ENCODE measurements at regions not wholly inside any gene's neighbourhood (a gene's known extent, or its start where the extent isn't known, plus 50 kb on each side); places are given as distances from the start of the nearest gene placed in this dataset.

DNA sequence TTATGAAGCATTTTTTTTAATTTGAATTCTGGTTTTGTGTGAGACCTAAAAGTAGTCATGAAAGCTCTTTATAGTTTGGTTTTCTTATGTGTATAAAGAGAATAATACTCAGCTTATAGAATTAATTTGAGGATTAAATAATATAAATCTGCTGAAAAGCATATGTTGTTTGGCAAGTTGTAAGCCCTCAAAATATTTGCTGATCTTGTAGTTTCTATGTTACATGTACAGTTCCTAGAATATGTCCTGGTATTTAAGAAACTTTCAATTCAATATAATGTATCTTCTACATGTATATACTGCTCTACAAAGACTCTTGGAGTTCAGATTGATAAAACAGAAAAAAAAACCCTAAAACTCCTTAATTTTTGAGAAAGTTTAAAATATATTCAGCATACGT, 605.5 kb upstream of the FAM98A start:
- Histone ChIP-seq H4K20me1 (ENCODE audit: insufficient read depth, low read length) (no peaks in the 10 kb centered on the region), H3K4me2 (ENCODE audit: low read length) (no peak overlapping the region), H3K4me1 (ENCODE audit: insufficient read depth, low read length) (no peaks in the 10 kb centered on the region), H3K9me3 (ENCODE audit: insufficient read depth, low read depth, low read length) (peaks cover 2% of the 10 kb centered on the region), H2AFZ (ENCODE audit: low read depth, low read length) (no peak overlapping the region), H3K79me2 (ENCODE audit: insufficient read depth, low read length) (no peaks in the 10 kb centered on the region), H3K9ac (ENCODE audit: low read length) (no peak overlapping the region), H3K27me3 (ENCODE audit: insufficient read depth, low read length) (no peaks in the 10 kb centered on the region), H3K36me3 (ENCODE audit: insufficient read depth, low read length) (no peaks in the 10 kb centered on the region), H3K27ac (ENCODE audit: low read depth, low read length) (no peak overlapping the region), H3K4me3 (ENCODE audit: insufficient read depth, low read depth, low read length) (no peak overlapping the region)
- FAIRE-seq (no peak), DNase-seq (ENCODE audit: low read depth) (no peak)
- H3K27me3 Mint-ChIP-seq (ENCODE audit: low read depth, unreplicated experiment), result no peaks in the 10 kb centered on the region
- no peak overlapping the region for H3K27ac Mint-ChIP-seq (ENCODE audit: unreplicated experiment)
- no peak for TF ChIP-seq EZH2 (IDR thresholded peaks at IDR 0.05; ENCODE audit: insufficient read depth, low read length)
- TF ChIP-seq, protein P1, sequence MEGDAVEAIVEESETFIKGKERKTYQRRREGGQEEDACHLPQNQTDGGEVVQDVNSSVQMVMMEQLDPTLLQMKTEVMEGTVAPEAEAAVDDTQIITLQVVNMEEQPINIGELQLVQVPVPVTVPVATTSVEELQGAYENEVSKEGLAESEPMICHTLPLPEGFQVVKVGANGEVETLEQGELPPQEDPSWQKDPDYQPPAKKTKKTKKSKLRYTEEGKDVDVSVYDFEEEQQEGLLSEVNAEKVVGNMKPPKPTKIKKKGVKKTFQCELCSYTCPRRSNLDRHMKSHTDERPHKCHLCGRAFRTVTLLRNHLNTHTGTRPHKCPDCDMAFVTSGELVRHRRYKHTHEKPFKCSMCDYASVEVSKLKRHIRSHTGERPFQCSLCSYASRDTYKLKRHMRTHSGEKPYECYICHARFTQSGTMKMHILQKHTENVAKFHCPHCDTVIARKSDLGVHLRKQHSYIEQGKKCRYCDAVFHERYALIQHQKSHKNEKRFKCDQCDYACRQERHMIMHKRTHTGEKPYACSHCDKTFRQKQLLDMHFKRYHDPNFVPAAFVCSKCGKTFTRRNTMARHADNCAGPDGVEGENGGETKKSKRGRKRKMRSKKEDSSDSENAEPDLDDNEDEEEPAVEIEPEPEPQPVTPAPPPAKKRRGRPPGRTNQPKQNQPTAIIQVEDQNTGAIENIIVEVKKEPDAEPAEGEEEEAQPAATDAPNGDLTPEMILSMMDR (IDR thresholded peaks at IDR 0.05; ENCODE audit: insufficient read depth, low read depth, low read length), result no peak
- no peaks in the 10 kb centered on the region for H3K36me3 Mint-ChIP-seq (ENCODE audit: low read depth, unreplicated experiment)
- no peak overlapping the region for H3K4me3 Mint-ChIP-seq (ENCODE audit: unreplicated experiment)
- peaks cover 10% of the 10 kb centered on the region for H3K9me3 Mint-ChIP-seq (ENCODE audit: unreplicated experiment)
- no peaks in the 10 kb centered on the region for H3K4me1 Mint-ChIP-seq (ENCODE audit: low read depth, unreplicated experiment)

DNA sequence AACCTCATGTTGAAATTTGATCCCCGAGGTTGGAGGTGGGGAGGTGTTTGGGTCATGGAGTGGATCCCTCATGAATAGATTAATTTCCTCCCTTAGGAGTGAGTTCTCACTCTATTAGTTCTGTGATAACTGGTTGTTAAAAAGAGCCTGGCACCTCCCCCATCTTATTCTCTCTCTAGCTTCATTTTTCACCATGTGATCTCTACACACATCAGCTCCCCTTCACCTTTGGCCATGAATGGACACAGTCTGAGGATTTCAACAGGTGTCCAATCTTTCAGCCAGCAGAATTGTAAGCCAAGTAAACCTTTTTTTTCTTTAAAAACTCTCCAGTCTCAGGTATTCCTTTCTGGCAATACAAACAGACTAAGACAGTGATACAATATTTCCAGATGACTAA, 602.0 kb upstream of the FAM98A start:
- H3K27me3 ChIP-seq (ENCODE audit: insufficient read depth, low read length), result no peaks in the 10 kb centered on the region
- DNase-seq (ENCODE audit: low read depth), result no peak
- no peak overlapping the region for H3K27ac ChIP-seq (ENCODE audit: low read depth, low read length)
- H3K4me3 ChIP-seq (ENCODE audit: insufficient read depth, low read depth, low read length), result no peak overlapping the region
- H3K9me3 ChIP-seq (ENCODE audit: insufficient read depth, low read depth, low read length), result no peaks in the 10 kb centered on the region
- H3K79me2 ChIP-seq (ENCODE audit: insufficient read depth, low read length), result no peaks in the 10 kb centered on the region
- H3K27me3 Mint-ChIP-seq (ENCODE audit: low read depth, unreplicated experiment), result no peaks in the 10 kb centered on the region
- H3K36me3 Mint-ChIP-seq (ENCODE audit: low read depth, unreplicated experiment), result no peaks in the 10 kb centered on the region
- FAIRE-seq, result no peak
- no peaks in the 10 kb centered on the region for H3K4me1 ChIP-seq (ENCODE audit: insufficient read depth, low read length)
- H3K4me3 Mint-ChIP-seq (ENCODE audit: unreplicated experiment), result no peak overlapping the region
- H3K27ac Mint-ChIP-seq (ENCODE audit: unreplicated experiment), result no peak overlapping the region
- no peak for TF ChIP-seq EZH2 (IDR thresholded peaks at IDR 0.05; ENCODE audit: insufficient read depth, low read length)
- TF ChIP-seq, protein P1 (IDR thresholded peaks at IDR 0.05; ENCODE audit: insufficient read depth, low read depth, low read length), result no peak
- H3K9me3 Mint-ChIP-seq (ENCODE audit: unreplicated experiment), result no peaks in the 10 kb centered on the region
- no peak overlapping the region for H3K4me2 ChIP-seq (ENCODE audit: low read length)
- H3K4me1 Mint-ChIP-seq (ENCODE audit: low read depth, unreplicated experiment), result no peaks in the 10 kb centered on the region
- H2AFZ ChIP-seq (ENCODE audit: low read depth, low read length), result no peak overlapping the region
- no peak overlapping the region for H3K9ac ChIP-seq (ENCODE audit: low read length)
- no peaks in the 10 kb centered on the region for H4K20me1 ChIP-seq (ENCODE audit: insufficient read depth, low read length)
- no peaks in the 10 kb centered on the region for H3K36me3 ChIP-seq (ENCODE audit: insufficient read depth, low read length)

DNA sequence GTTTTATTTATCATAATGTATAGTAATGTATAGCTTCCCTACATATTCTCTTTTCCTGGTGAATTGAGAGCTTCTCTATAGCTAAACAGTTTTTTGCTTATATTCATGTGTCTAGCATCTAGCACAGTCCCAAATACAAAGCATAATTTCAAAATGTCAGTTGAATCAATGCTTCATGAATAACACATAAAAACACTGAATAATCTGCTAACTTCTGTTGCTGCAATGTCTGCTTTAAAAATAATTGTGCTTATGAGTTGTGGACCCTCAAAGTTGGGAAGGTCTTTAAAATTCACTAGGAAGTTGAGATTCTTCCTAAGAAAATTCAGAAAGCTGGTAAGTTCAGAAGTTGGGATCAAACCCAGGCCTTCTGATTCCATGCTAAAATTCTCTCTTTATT, 600.9 kb upstream of the FAM98A start:
- no peaks in the 10 kb centered on the region for H3K27me3 ChIP-seq (ENCODE audit: insufficient read depth, low read length)
- no peak overlapping the region for H3K4me3 ChIP-seq (ENCODE audit: insufficient read depth, low read depth, low read length)
- H3K36me3 ChIP-seq (ENCODE audit: insufficient read depth, low read length), result no peaks in the 10 kb centered on the region
- H3K9ac ChIP-seq (ENCODE audit: low read length), result no peak overlapping the region
- DNase-seq (ENCODE audit: low read depth) (no peak), FAIRE-seq (no peak)
- H3K9me3 ChIP-seq (ENCODE audit: insufficient read depth, low read depth, low read length), result no peaks in the 10 kb centered on the region
- Mint-ChIP-seq H3K27me3 (ENCODE audit: low read depth, unreplicated experiment) (no peaks in the 10 kb centered on the region), H3K27ac (ENCODE audit: unreplicated experiment) (no peak overlapping the region), H3K4me3 (ENCODE audit: unreplicated experiment) (no peak overlapping the region), H3K9me3 (ENCODE audit: unreplicated experiment) (no peaks in the 10 kb centered on the region), H3K36me3 (ENCODE audit: low read depth, unreplicated experiment) (no peaks in the 10 kb centered on the region), H3K4me1 (ENCODE audit: low read depth, unreplicated experiment) (no peaks in the 10 kb centered on the region)
- H3K27ac ChIP-seq (ENCODE audit: low read depth, low read length), result no peak overlapping the region
- TF ChIP-seq EZH2 (IDR thresholded peaks at IDR 0.05; ENCODE audit: insufficient read depth, low read length), result no peak
- TF ChIP-seq, protein P1 (IDR thresholded peaks at IDR 0.05; ENCODE audit: insufficient read depth, low read depth, low read length), result no peak
- no peaks in the 10 kb centered on the region for H3K79me2 ChIP-seq (ENCODE audit: insufficient read depth, low read length)
- H4K20me1 ChIP-seq (ENCODE audit: insufficient read depth, low read length), result no peaks in the 10 kb centered on the region
- no peak overlapping the region for H2AFZ ChIP-seq (ENCODE audit: low read depth, low read length)
- no peak overlapping the region for H3K4me2 ChIP-seq (ENCODE audit: low read length)
- H3K4me1 ChIP-seq (ENCODE audit: insufficient read depth, low read length), result no peaks in the 10 kb centered on the region
